ENCODE measurements at regions not wholly inside any gene's neighbourhood (a gene's known extent, or its start where the extent isn't known, plus 50 kb on each side); places are given as distances from the start of the nearest gene placed in this dataset.

GRCh38 chr7:153446490-153446889 lies 605.7 kb upstream of the DPP6 start:
- no peak overlapping the region for H2AFZ ChIP-seq (ENCODE audit: low read depth, low read length)
- H3K9me2 ChIP-seq (ENCODE audit: insufficient read depth, low read length), result no peaks in the 10 kb centered on the region
- H3K27me3 ChIP-seq (ENCODE audit: insufficient read depth, low read depth, low read length), result no peaks in the 10 kb centered on the region
- no peaks in the 10 kb centered on the region for H3K9me3 ChIP-seq (ENCODE audit: low read length)
- no peak overlapping the region for H3K4me2 ChIP-seq (ENCODE audit: low read length)
- H3K36me3 ChIP-seq (ENCODE audit: insufficient read depth, low read length), result no peaks in the 10 kb centered on the region
- no peaks in the 10 kb centered on the region for H4K20me1 ChIP-seq (ENCODE audit: insufficient read depth)
- H3F3A ChIP-seq (ENCODE audit: insufficient read depth, low read length, poor library complexity, severe bottlenecking), result no peaks in the 10 kb centered on the region
- H3K27ac ChIP-seq (ENCODE audit: low read length), result no peak overlapping the region
- H3K4me3 ChIP-seq (ENCODE audit: low read length), result no peak overlapping the region
- no peaks in the 10 kb centered on the region for H3K79me2 ChIP-seq (replicated peaks; ENCODE audit: insufficient read depth, low read length)
- TF ChIP-seq EZH2 (IDR thresholded peaks at IDR 0.05; ENCODE audit: borderline replicate concordance, insufficient read depth, low read length, poor library complexity, severe bottlenecking) (no peak), RAD21 (conservative IDR thresholded peaks at IDR 0.05) (no peak), EP300 (conservative IDR thresholded peaks at IDR 0.05; ENCODE audit: poor library complexity, severe bottlenecking) (no peak), REST (IDR thresholded peaks at IDR 0.05; ENCODE audit: borderline replicate concordance) (no peak), MXI1 (conservative IDR thresholded peaks at IDR 0.05; ENCODE audit: poor library complexity, severe bottlenecking) (no peak), POLR2AphosphoS5 (IDR thresholded peaks at IDR 0.05) (no peak), SMC3 (conservative IDR thresholded peaks at IDR 0.05; ENCODE audit: poor library complexity) (no peak), TAF1 (IDR thresholded peaks at IDR 0.05; ENCODE audit: low read depth) (no peak)
- TF ChIP-seq, protein P1, sequence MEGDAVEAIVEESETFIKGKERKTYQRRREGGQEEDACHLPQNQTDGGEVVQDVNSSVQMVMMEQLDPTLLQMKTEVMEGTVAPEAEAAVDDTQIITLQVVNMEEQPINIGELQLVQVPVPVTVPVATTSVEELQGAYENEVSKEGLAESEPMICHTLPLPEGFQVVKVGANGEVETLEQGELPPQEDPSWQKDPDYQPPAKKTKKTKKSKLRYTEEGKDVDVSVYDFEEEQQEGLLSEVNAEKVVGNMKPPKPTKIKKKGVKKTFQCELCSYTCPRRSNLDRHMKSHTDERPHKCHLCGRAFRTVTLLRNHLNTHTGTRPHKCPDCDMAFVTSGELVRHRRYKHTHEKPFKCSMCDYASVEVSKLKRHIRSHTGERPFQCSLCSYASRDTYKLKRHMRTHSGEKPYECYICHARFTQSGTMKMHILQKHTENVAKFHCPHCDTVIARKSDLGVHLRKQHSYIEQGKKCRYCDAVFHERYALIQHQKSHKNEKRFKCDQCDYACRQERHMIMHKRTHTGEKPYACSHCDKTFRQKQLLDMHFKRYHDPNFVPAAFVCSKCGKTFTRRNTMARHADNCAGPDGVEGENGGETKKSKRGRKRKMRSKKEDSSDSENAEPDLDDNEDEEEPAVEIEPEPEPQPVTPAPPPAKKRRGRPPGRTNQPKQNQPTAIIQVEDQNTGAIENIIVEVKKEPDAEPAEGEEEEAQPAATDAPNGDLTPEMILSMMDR (IDR thresholded peaks at IDR 0.05; ENCODE audit: poor library complexity, severe bottlenecking), result no peak
- no peak overlapping the region for H3K9ac ChIP-seq (ENCODE audit: low read length)

DNA sequence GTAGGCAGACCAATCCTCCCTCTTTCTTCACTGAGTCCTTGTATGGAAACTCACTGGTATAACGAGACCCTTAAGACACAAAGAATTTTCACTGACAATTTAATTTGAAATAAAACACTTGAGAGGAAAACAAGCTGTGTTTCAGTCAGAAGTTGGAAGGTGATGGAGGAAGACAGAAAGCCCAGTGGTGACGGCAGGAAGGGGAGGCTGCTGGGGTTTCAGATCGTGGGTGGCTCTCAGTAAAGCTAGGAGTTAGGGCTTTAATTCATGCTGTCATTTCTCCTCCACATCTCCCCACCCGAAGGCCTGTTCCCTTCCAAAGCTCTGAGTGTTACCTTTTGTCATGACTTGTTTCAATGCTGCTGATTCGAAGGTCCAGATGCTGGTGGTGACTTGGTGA lies 605.2 kb upstream of the DPP6 start:
- Histone ChIP-seq H3K36me3 (ENCODE audit: insufficient read depth, low read length) (no peaks in the 10 kb centered on the region), H3K9me3 (ENCODE audit: low read length) (no peaks in the 10 kb centered on the region), H3K79me2 (replicated peaks; ENCODE audit: insufficient read depth, low read length) (no peaks in the 10 kb centered on the region), H3K27me3 (ENCODE audit: insufficient read depth, low read depth, low read length) (no peaks in the 10 kb centered on the region), H3K4me2 (ENCODE audit: low read length) (no peak overlapping the region), H3K9me2 (ENCODE audit: insufficient read depth, low read length) (no peaks in the 10 kb centered on the region), H3K4me3 (ENCODE audit: low read length) (no peak overlapping the region), H4K20me1 (ENCODE audit: insufficient read depth) (no peaks in the 10 kb centered on the region), H3K27ac (ENCODE audit: low read length) (no peak overlapping the region), H3F3A (ENCODE audit: insufficient read depth, low read length, poor library complexity, severe bottlenecking) (no peaks in the 10 kb centered on the region), H2AFZ (ENCODE audit: low read depth, low read length) (no peak overlapping the region), H3K9ac (ENCODE audit: low read length) (no peak overlapping the region)
- TF ChIP-seq POLR2AphosphoS5 (IDR thresholded peaks at IDR 0.05) (no peak), TAF1 (IDR thresholded peaks at IDR 0.05; ENCODE audit: low read depth) (no peak), EZH2 (IDR thresholded peaks at IDR 0.05; ENCODE audit: borderline replicate concordance, insufficient read depth, low read length, poor library complexity, severe bottlenecking) (no peak), EP300 (conservative IDR thresholded peaks at IDR 0.05; ENCODE audit: poor library complexity, severe bottlenecking) (no peak), SMC3 (conservative IDR thresholded peaks at IDR 0.05; ENCODE audit: poor library complexity) (no peak), MXI1 (conservative IDR thresholded peaks at IDR 0.05; ENCODE audit: poor library complexity, severe bottlenecking) (no peak), REST (IDR thresholded peaks at IDR 0.05; ENCODE audit: borderline replicate concordance) (no peak), RAD21 (conservative IDR thresholded peaks at IDR 0.05) (no peak)
- TF ChIP-seq, protein P1 (IDR thresholded peaks at IDR 0.05; ENCODE audit: poor library complexity, severe bottlenecking), result no peak
